ENCODE measurements at regions not wholly inside any gene's neighbourhood (a gene's known extent, or its start where the extent isn't known, plus 50 kb on each side); places are given as distances from the start of the nearest gene placed in this dataset.
"Not testable (repeated sequence)": the region's sequence is repeated elsewhere in the genome, so short reads cannot be mapped to it uniquely, and the experiment has no call there.

GRCh38 chr4:84378983-84379382 lies 120.1 kb downstream of the NKX6-1 start:
- DNase-seq: no peak

GRCh38 chr4:84378356-84378755 lies 120.7 kb downstream of the NKX6-1 start:
- DNase-seq: no peak

GRCh38 chr4:84366907-84367306 lies 132.2 kb downstream of the NKX6-1 start:
- peak; percentile 55 for DNase-seq

- peak; percentile 45 for DNase-seq
Measured at GRCh38 chr4:84366161-84366560, 132.9 kb downstream of the NKX6-1 start.

- no peak for DNase-seq
Measured at GRCh38 chr4:84362896-84363655, 136.0 kb downstream of the NKX6-1 start.

- no peak for DNase-seq
Measured at GRCh38 chr4:84342161-84342560, 156.9 kb downstream of the NKX6-1 start.

- no peak for DNase-seq
Measured at GRCh38 chr4:84341559-84341958, 157.5 kb downstream of the NKX6-1 start.

GRCh38 chr4:84338367-84338766 lies 160.7 kb downstream of the NKX6-1 start:
- DNase-seq: no peak

GRCh38 chr4:84336964-84337705 lies 162.0 kb downstream of the NKX6-1 start:
- no peak for DNase-seq

GRCh38 chr4:84327526-84327925 lies 171.6 kb downstream of the NKX6-1 start:
- no peak for DNase-seq

GRCh38 chr4:84325625-84326024 lies 173.5 kb downstream of the NKX6-1 start:
- DNase-seq: no peak

- DNase-seq: peak; percentile 57
Measured at GRCh38 chr4:84324303-84325245, 174.5 kb downstream of the NKX6-1 start.

GRCh38 chr4:84319124-84319523 lies 180.0 kb downstream of the NKX6-1 start:
- DNase-seq: no peak

- no peak for DNase-seq
Measured at GRCh38 chr4:84317513-84317912, 181.6 kb downstream of the NKX6-1 start.

- no peak for DNase-seq
Measured at GRCh38 chr4:84312426-84313012, 186.6 kb downstream of the NKX6-1 start.

- DNase-seq: no peak
Measured at GRCh38 chr4:84309191-84309590, 189.9 kb downstream of the NKX6-1 start.

GRCh38 chr4:84298719-84299254 lies 200.3 kb downstream of the NKX6-1 start:
- not testable (repeated sequence) for DNase-seq

- no peak for DNase-seq
Measured at GRCh38 chr4:84298023-84298718, 200.9 kb downstream of the NKX6-1 start.

- no peak for DNase-seq
Measured at GRCh38 chr4:84291969-84292368, 207.1 kb downstream of the NKX6-1 start.

- DNase-seq: no peak
Measured at GRCh38 chr4:84286048-84286447, 213.0 kb downstream of the NKX6-1 start.

- DNase-seq: no peak
Measured at GRCh38 chr4:84279678-84280077, 219.4 kb downstream of the NKX6-1 start.

GRCh38 chr4:84277923-84278322 lies 221.2 kb downstream of the NKX6-1 start:
- no peak for DNase-seq

Measured in retina (tissue), 1 donor.